ENCODE measurements at regions not wholly inside any gene's neighbourhood (a gene's known extent, or its start where the extent isn't known, plus 50 kb on each side); places are given as distances from the start of the nearest gene placed in this dataset.

DNA sequence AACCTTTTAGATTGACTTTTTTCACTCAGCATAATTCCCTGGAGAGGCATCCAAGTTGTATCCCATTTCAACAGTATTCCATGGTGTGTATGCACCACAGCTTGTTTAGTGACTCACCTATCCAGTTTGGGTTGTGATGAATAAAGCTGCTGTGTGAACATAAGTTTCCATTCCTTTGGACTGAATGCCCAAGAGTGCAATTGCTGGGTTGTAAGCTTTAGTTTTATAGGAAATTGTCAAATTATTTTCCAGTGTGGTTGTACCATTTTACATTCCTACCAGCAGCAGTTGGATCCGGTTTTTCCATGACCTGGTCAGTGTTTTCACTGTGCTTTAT is 60.9 kb upstream of the TMED7 start:
- Histone ChIP-seq H3K4me2 (no peak overlapping the region), H3K27ac (no peak overlapping the region), H3K9me3 (0 out of 3 replicates have a peak, but pooled peaks cover 2% of the 10 kb centered on the region), H3K4me1 (no peaks in the 10 kb centered on the region), H3K4me3 (no peak overlapping the region)
- FAIRE-seq (no peak), DNase-seq (ENCODE audit: low read depth in 1 of 2, low spot score in 1 of 2) (no peak), ATAC-seq (no peak)
- no peak for TF ChIP-seq SREBF2 (IDR thresholded peaks at IDR 0.05)
- TF ChIP-seq, protein P1, sequence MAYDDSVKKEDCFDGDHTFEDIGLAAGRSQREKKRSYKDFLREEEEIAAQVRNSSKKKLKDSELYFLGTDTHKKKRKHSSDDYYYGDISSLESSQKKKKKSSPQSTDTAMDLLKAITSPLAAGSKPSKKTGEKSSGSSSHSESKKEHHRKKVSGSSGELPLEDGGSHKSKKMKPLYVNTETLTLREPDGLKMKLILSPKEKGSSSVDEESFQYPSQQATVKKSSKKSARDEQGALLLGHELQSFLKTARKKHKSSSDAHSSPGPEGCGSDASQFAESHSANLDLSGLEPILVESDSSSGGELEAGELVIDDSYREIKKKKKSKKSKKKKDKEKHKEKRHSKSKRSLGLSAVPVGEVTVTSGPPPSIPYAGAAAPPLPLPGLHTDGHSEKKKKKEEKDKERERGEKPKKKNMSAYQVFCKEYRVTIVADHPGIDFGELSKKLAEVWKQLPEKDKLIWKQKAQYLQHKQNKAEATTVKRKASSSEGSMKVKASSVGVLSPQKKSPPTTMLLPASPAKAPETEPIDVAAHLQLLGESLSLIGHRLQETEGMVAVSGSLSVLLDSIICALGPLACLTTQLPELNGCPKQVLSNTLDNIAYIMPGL (CRISPR knock-in tag; IDR thresholded peaks at IDR 0.05; ENCODE audit: borderline replicate concordance): no peak
- TF ChIP-seq, protein P2, sequence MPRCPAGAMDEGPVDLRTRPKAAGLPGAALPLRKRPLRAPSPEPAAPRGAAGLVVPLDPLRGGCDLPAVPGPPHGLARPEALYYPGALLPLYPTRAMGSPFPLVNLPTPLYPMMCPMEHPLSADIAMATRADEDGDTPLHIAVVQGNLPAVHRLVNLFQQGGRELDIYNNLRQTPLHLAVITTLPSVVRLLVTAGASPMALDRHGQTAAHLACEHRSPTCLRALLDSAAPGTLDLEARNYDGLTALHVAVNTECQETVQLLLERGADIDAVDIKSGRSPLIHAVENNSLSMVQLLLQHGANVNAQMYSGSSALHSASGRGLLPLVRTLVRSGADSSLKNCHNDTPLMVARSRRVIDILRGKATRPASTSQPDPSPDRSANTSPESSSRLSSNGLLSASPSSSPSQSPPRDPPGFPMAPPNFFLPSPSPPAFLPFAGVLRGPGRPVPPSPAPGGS (IDR thresholded peaks at IDR 0.05): no peak
- 14% methylated on average over 1 of the region's 1 CpG for WGBS (ENCODE audit: missing lambda C conversion rate)
- ChIA-PET POLR2A (no interaction called here), CTCF (no interaction called here)

DNA sequence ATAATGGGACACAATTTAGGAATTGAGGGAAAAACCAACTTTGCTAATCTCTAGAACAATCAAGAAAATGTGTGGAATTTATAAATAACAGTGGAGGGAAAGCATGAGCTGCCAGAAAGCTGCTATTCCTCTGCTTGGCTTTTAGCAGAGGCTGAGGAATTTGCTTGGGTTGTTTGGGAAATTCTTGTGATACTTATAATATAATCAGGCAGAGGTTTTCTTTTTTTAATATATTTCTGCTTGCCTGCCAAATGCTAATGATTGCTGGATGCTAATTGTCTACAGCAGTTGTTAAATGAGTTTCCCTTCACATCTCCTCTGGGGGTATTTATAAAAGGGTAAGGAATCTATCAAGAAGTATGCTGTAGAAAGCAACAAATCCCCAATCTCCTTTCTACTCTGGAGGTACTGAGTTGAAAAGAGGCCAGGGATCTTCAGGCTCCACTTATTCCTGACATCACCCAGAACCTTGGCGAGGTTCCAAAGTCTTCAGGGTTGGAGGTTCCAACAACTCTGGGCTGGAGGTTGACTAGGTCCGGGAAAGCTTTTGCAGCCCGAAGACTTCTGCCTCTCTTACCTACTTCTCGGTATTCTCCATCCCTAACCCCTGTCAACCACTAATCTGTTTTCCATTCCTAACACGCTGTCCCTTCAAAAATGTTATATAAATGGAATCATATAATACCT is 60.4 kb upstream of the TMED7 start:
- Histone ChIP-seq H3K4me1 (no peaks in the 10 kb centered on the region), H3K27ac (no peak overlapping the region), H3K4me2 (no peak overlapping the region), H3K4me3 (no peak overlapping the region), H3K9me3 (0 out of 3 replicates have a peak, but pooled peaks cover 2% of the 10 kb centered on the region)
- FAIRE-seq (no peak), DNase-seq (ENCODE audit: low read depth in 1 of 2, low spot score in 1 of 2) (no peak), ATAC-seq (no peak)
- POLR2A ChIA-PET: no interaction called here
- WGBS (ENCODE audit: missing lambda C conversion rate): 16% methylated on average over 5 of the region's 5 CpGs
- no peak for TF ChIP-seq NPAS2 (CRISPR knock-in tag; IDR thresholded peaks at IDR 0.05; ENCODE audit: borderline replicate concordance)
- TF ChIP-seq CEBPB (IDR thresholded peaks at IDR 0.05): no peak
- TF ChIP-seq TP53 (CRISPR knock-in tag; IDR thresholded peaks at IDR 0.05): no peak
- TF ChIP-seq CHD4 (IDR thresholded peaks at IDR 0.05; ENCODE audit: borderline replicate concordance): no peak
- no peak for TF ChIP-seq KDM5A (IDR thresholded peaks at IDR 0.05)
- TF ChIP-seq ZC3H11A (IDR thresholded peaks at IDR 0.05): no peak
- TF ChIP-seq MAZ (IDR thresholded peaks at IDR 0.05; ENCODE audit: borderline replicate concordance, low read depth, low read length): no peak
- TF ChIP-seq HOXA7 (CRISPR knock-in tag; IDR thresholded peaks at IDR 0.05): no peak
- TF ChIP-seq, protein P3, sequence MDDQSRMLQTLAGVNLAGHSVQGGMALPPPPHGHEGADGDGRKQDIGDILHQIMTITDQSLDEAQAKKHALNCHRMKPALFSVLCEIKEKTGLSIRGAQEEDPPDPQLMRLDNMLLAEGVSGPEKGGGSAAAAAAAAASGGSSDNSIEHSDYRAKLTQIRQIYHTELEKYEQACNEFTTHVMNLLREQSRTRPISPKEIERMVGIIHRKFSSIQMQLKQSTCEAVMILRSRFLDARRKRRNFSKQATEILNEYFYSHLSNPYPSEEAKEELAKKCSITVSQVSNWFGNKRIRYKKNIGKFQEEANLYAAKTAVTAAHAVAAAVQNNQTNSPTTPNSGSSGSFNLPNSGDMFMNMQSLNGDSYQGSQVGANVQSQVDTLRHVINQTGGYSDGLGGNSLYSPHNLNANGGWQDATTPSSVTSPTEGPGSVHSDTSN (IDR thresholded peaks at IDR 0.05): no peak
- no peak for TF ChIP-seq BHLHE40 (IDR thresholded peaks at IDR 0.05; ENCODE audit: low read depth, low read length)
- TF ChIP-seq HOXB13 (CRISPR knock-in tag; IDR thresholded peaks at IDR 0.05; ENCODE audit: low read depth): no peak
- no peak for TF ChIP-seq NFE2L2 (conservative IDR thresholded peaks at IDR 0.05; ENCODE audit: low read length)
- TF ChIP-seq, protein P4, sequence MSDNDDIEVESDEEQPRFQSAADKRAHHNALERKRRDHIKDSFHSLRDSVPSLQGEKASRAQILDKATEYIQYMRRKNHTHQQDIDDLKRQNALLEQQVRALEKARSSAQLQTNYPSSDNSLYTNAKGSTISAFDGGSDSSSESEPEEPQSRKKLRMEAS (IDR thresholded peaks at IDR 0.05): no peak
- TF ChIP-seq SMC3 (IDR thresholded peaks at IDR 0.05): no peak
- TF ChIP-seq, protein P5, sequence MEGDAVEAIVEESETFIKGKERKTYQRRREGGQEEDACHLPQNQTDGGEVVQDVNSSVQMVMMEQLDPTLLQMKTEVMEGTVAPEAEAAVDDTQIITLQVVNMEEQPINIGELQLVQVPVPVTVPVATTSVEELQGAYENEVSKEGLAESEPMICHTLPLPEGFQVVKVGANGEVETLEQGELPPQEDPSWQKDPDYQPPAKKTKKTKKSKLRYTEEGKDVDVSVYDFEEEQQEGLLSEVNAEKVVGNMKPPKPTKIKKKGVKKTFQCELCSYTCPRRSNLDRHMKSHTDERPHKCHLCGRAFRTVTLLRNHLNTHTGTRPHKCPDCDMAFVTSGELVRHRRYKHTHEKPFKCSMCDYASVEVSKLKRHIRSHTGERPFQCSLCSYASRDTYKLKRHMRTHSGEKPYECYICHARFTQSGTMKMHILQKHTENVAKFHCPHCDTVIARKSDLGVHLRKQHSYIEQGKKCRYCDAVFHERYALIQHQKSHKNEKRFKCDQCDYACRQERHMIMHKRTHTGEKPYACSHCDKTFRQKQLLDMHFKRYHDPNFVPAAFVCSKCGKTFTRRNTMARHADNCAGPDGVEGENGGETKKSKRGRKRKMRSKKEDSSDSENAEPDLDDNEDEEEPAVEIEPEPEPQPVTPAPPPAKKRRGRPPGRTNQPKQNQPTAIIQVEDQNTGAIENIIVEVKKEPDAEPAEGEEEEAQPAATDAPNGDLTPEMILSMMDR (IDR thresholded peaks at IDR 0.05): no peak
- TF ChIP-seq EHF (CRISPR knock-in tag; IDR thresholded peaks at IDR 0.05): no peak
- CTCF ChIA-PET: no interaction called here
